HG02642 (cell line): ENCODE measurements at regions not wholly inside any gene's neighbourhood (a gene's known extent, or its start where the extent isn't known, plus 50 kb on each side); places are given as distances from the start of the nearest gene placed in this dataset.

Experiments used
- ATAC-seq: cut with Tn5 transposase; IDR thresholded peaks from one replicate; pipeline ENCODE4 v1.9.1; 2021; ENCODE audit warnings: mild to moderate bottlenecking; ENCODE audit not compliant: unreplicated experiment, poor library complexity

- ATAC-seq, result no peak
Observed at GRCh38 chr13:90534617-90535370, 812.7 kb upstream of the MIR17HG start.

- ATAC-seq, result no peak
Observed at GRCh38 chr13:90535421-90535820, 812.1 kb upstream of the MIR17HG start.

GRCh38 chr13:90538063-90538462 is 809.4 kb upstream of the MIR17HG start:
- no peak for ATAC-seq

- ATAC-seq, result no peak
Observed at GRCh38 chr13:90541346-90541745, 806.1 kb upstream of the MIR17HG start.

GRCh38 chr13:90542959-90543505 is 804.5 kb upstream of the MIR17HG start:
- no peak for ATAC-seq

GRCh38 chr13:90545070-90545840 is 802.2 kb upstream of the MIR17HG start:
- no peak for ATAC-seq

GRCh38 chr13:90547272-90547790 is 800.2 kb upstream of the MIR17HG start:
- ATAC-seq, result no peak

- no peak for ATAC-seq
Observed at GRCh38 chr13:90551253-90551652, 796.2 kb upstream of the MIR17HG start.

- no peak for ATAC-seq
Observed at GRCh38 chr13:90552702-90553101, 794.8 kb upstream of the MIR17HG start.

- no peak for ATAC-seq
Observed at GRCh38 chr13:90553159-90553558, 794.3 kb upstream of the MIR17HG start.

GRCh38 chr13:90557626-90558025 is 789.9 kb upstream of the MIR17HG start:
- no peak for ATAC-seq

GRCh38 chr13:90562443-90562842 is 785.0 kb upstream of the MIR17HG start:
- no peak for ATAC-seq

GRCh38 chr13:90564096-90564495 is 783.4 kb upstream of the MIR17HG start:
- ATAC-seq, result no peak

- ATAC-seq, result no peak
Observed at GRCh38 chr13:90564566-90564965, 782.9 kb upstream of the MIR17HG start.

- no peak for ATAC-seq
Observed at GRCh38 chr13:90565985-90566713, 781.3 kb upstream of the MIR17HG start.

- ATAC-seq, result no peak
Observed at GRCh38 chr13:90568165-90568564, 779.3 kb upstream of the MIR17HG start.

GRCh38 chr13:90576067-90576466 is 771.4 kb upstream of the MIR17HG start:
- no peak for ATAC-seq

- ATAC-seq, result no peak
Observed at GRCh38 chr13:90577726-90578125, 769.8 kb upstream of the MIR17HG start.

GRCh38 chr13:90585392-90585791 is 762.1 kb upstream of the MIR17HG start:
- no peak for ATAC-seq

GRCh38 chr13:90591260-90591926 is 756.1 kb upstream of the MIR17HG start:
- ATAC-seq, result no peak
